ENCODE measurements at regions not wholly inside any gene's neighbourhood (a gene's known extent, or its start where the extent isn't known, plus 50 kb on each side); places are given as distances from the start of the nearest gene placed in this dataset.

GRCh38 chr21:40912375-40912774 lies 65.4 kb upstream of the DSCAM start:
- Histone ChIP-seq H2BK15ac (ENCODE audit: low read length) (no peak overlapping the region), H4K5ac (ENCODE audit: insufficient read length, low read depth, low read length) (no peak overlapping the region), H4K20me1 (replicated peaks in 1 of 2; ENCODE audit: control insufficient read depth in 1 of 2, insufficient read depth in 2 of 2, low read length in 2 of 2) (no peaks in the 10 kb centered on the region), H3K36me3 (ENCODE audit: control insufficient read depth in 2 of 4, insufficient read depth in 4 of 4, low read length in 3 of 4) (no peaks in the 10 kb centered on the region), H3K27ac (ENCODE audit: low read depth, low read length) (no peak overlapping the region), H3K4ac (replicated peaks; ENCODE audit: insufficient read length, low read depth, low read length) (no peak overlapping the region), H2BK20ac (ENCODE audit: low read length) (no peak overlapping the region), H3K18ac (ENCODE audit: extremely low read depth, low read length) (no peak overlapping the region), H2BK5ac (ENCODE audit: low read depth, low read length) (no peak overlapping the region), H3K79me1 (ENCODE audit: low read depth, low read length) (no peaks in the 10 kb centered on the region), H3K23me2 (ENCODE audit: low read depth, low read length) (no peaks in the 10 kb centered on the region), H3K79me2 (ENCODE audit: control insufficient read depth in 1 of 2, insufficient read depth in 2 of 2, low read length in 2 of 2) (no peaks in the 10 kb centered on the region), H3K9ac (replicated peaks in 1 of 4; ENCODE audit: extremely low read depth in 1 of 4, low read depth in 3 of 4, low read length in 3 of 4) (no peak overlapping the region), H2AFZ (ENCODE audit: low read length) (no peak overlapping the region), H4K91ac (replicated peaks; ENCODE audit: insufficient read length, low read length) (no peak overlapping the region), H3K4me2 (ENCODE audit: insufficient read depth in 1 of 2, low read depth in 2 of 2, low read length in 2 of 2) (no peak overlapping the region), H3K9me3 (ENCODE audit: insufficient read depth in 2 of 2, low read depth in 1 of 2, low read length in 1 of 2) (no peaks in the 10 kb centered on the region), H2AK5ac (ENCODE audit: low read depth, low read length) (no peak overlapping the region), H3K4me3 (ENCODE audit: extremely low read depth in 1 of 4, insufficient read depth in 2 of 4, low read depth in 3 of 4, low read length in 4 of 4) (no peak overlapping the region), H4K8ac (ENCODE audit: extremely low read depth, insufficient read depth, low read length) (no peak overlapping the region), H3K56ac (replicated peaks; ENCODE audit: insufficient read length, low read depth, low read length) (no peak overlapping the region), H2BK12ac (ENCODE audit: low read depth, low read length) (no peak overlapping the region), H3K4me1 (replicated peaks in 1 of 4; ENCODE audit: control insufficient read depth in 3 of 4, insufficient read depth in 4 of 4, low read length in 3 of 4) (no peaks in the 10 kb centered on the region), H3K27me3 (replicated peaks in 1 of 4; ENCODE audit: control insufficient read depth in 3 of 4, extremely low read depth in 1 of 4, insufficient read depth in 3 of 4, low read length in 3 of 4) (no peaks in the 10 kb centered on the region), H3K14ac (ENCODE audit: insufficient read length) (no peak overlapping the region), H3K23ac (ENCODE audit: insufficient read length) (no peak overlapping the region), H2BK120ac (replicated peaks; ENCODE audit: low read depth, low read length) (no peak overlapping the region)
- 95% methylated on average over 5 of the region's 5 CpGs; no CpG with 5 or more reads in 1 of the 2 experiments for WGBS, 2 experiments (ENCODE audit: extremely low coverage in 1 of 2, insufficient coverage in 1 of 2, insufficient read length in 1 of 2, insufficient replicate concordance in 2 of 2, low coverage in 1 of 2, low lambda C conversion rate in 2 of 2, missing lambda C conversion rate in 1 of 2)
- DNase-seq (ENCODE audit: low read depth in 1 of 2, low spot score in 2 of 2) (no peak), FAIRE-seq (no peak)
- CTCF ChIA-PET (ENCODE audit: partially characterized antibody) = no interaction called here
- POLR2A ChIA-PET (ENCODE audit: partially characterized antibody) = interaction anchor here (0.8 kb wide), 1 partner anchor 10 kb away, joined by 3 read pairs; no protein-coding TSS in a partner anchor
- no peak for TF ChIP-seq E2F6 (IDR thresholded peaks at IDR 0.05)
- TF ChIP-seq CEBPB (IDR thresholded peaks at IDR 0.05; ENCODE audit: low read depth, low read length) = no peak
- TF ChIP-seq SP1 (IDR thresholded peaks at IDR 0.05; ENCODE audit: low read depth, low read length) = no peak
- no peak for TF ChIP-seq RNF2 (IDR thresholded peaks at IDR 0.05; ENCODE audit: borderline replicate concordance, low read depth, low read length, missing control alignments, poor library complexity, severe bottlenecking)
- no peak for TF ChIP-seq SUZ12 (IDR thresholded peaks at IDR 0.05; ENCODE audit: low read length)
- no peak for TF ChIP-seq GABPA (IDR thresholded peaks at IDR 0.05; ENCODE audit: borderline replicate concordance, insufficient read depth, low read length)
- TF ChIP-seq BCL11A (IDR thresholded peaks at IDR 0.05; ENCODE audit: low read depth in 2 of 2, low read length in 2 of 2) = no peak
- no peak for TF ChIP-seq ASH2L (IDR thresholded peaks at IDR 0.05; ENCODE audit: low read length)

Measured in H1 (cell line).